ENCODE measurements at regions not wholly inside any gene's neighbourhood (a gene's known extent, or its start where the extent isn't known, plus 50 kb on each side); places are given as distances from the start of the nearest gene placed in this dataset.

DNA sequence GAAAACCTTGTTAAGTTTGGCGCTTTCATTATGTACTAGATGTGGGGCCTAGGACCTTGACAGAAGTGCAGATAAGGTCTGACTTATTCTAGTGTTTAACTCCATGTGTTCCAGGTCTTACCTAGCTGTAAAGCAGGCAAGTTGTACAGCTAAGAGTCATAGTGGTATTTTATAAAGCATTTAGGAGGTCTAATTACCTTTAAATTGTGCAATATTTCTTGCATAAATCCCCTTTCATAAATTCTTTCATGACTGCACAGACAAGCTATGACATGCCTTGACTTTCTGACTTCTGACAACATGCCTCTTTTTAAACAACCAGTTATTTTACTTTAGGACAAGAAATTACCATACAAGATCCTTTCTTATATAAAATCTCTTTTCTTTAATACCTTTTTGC lies 151.6 kb upstream of the VSTM2A start:
- Mint-ChIP-seq H3K4me3 (no peak overlapping the region), H3K36me3 (ENCODE audit: low read depth) (no peaks in the 10 kb centered on the region), H3K4me1 (no peaks in the 10 kb centered on the region), H3K9me3 (peaks cover 8% of the 10 kb centered on the region), H3K27ac (no peak overlapping the region), H3K27me3 (no peaks in the 10 kb centered on the region)
- no peak for TF ChIP-seq CTCF (IDR thresholded peaks at IDR 0.05)
- ChIA-PET POLR2A (no interaction called here), CTCF (no interaction called here)
- intact Hi-C loops (cut with micrococcal nuclease), result no loop called here
- no peak for DNase-seq
- no peak for ATAC-seq (ENCODE audit: low read depth)

- no peak for TF ChIP-seq CTCF (IDR thresholded peaks at IDR 0.05)
- Mint-ChIP-seq H3K4me3 (no peak overlapping the region), H3K27me3 (no peaks in the 10 kb centered on the region), H3K36me3 (ENCODE audit: low read depth) (no peaks in the 10 kb centered on the region), H3K9me3 (peaks cover 5% of the 10 kb centered on the region), H3K4me1 (no peaks in the 10 kb centered on the region), H3K27ac (no peak overlapping the region)
- DNase-seq (no peak), ATAC-seq (ENCODE audit: low read depth) (no peak)
- ChIA-PET POLR2A (no interaction called here), CTCF (no interaction called here)
- intact Hi-C loops (cut with micrococcal nuclease), result no loop called here
Observed at GRCh38 chr7:54392935-54393334, 149.2 kb upstream of the VSTM2A start.

GRCh38 chr7:54394834-54395233 lies 147.3 kb upstream of the VSTM2A start:
- Mint-ChIP-seq H3K36me3 (ENCODE audit: low read depth) (no peaks in the 10 kb centered on the region), H3K9me3 (peaks cover 6% of the 10 kb centered on the region), H3K27ac (no peak overlapping the region), H3K4me3 (no peak overlapping the region), H3K4me1 (no peaks in the 10 kb centered on the region), H3K27me3 (no peaks in the 10 kb centered on the region)
- DNase-seq (no peak), ATAC-seq (ENCODE audit: low read depth) (no peak)
- no peak for TF ChIP-seq CTCF (IDR thresholded peaks at IDR 0.05)
- ChIA-PET CTCF (no interaction called here), POLR2A (no interaction called here)
- intact Hi-C loops (cut with micrococcal nuclease), result no loop called here

DNA sequence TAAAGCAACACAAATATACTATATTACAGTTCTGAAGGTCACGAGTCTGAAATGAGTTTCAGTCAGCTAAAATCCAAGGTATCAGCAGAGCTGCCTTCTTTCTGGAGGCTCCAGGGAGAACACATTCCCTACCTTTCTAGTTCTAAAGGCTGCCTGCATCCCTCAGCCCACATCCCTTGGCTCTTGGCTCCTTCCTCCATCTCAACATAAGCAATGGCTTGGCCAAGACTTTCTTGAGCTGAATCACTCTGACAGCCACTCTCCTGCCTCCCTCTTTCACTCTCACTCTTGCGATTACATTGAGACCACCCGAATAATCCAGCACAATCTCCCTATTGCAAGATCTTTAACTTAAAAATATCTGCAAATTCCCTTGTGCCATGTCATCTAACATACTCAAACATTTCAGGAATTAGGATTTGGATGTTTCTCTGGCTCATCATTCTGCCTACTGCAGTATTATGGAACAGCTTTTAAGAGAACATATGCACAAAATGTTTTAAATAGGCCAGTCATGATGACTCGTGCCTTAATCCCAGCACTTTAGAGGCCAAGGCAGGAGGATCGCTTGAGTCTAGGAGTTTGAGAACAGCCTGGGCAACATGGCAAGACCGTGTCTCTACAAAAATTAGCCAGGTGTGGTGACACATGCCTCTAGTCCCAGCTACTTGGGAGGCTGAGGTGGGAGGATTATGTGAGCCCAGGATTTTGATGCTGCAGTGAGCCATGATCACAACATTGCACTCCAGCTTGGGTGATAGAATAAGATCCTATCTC lies 144.2 kb upstream of the VSTM2A start:
- no peaks in the 10 kb centered on the region for H3K36me3 Mint-ChIP-seq (ENCODE audit: low read depth)
- no peaks in the 10 kb centered on the region for H3K4me1 Mint-ChIP-seq
- no peaks in the 10 kb centered on the region for H3K27me3 Mint-ChIP-seq
- CTCF ChIA-PET, result no interaction called here
- POLR2A ChIA-PET, result no interaction called here
- no peak overlapping the region for H3K4me3 Mint-ChIP-seq
- no peak for DNase-seq
- no peak for TF ChIP-seq CTCF (IDR thresholded peaks at IDR 0.05)
- intact Hi-C loops (cut with micrococcal nuclease), result no loop called here
- peaks cover 2% of the 10 kb centered on the region for H3K9me3 Mint-ChIP-seq
- H3K27ac Mint-ChIP-seq, result no peak overlapping the region
- ATAC-seq (ENCODE audit: low read depth), result no peak

- no peaks in the 10 kb centered on the region for H3K36me3 Mint-ChIP-seq (ENCODE audit: low read depth)
- H3K27ac Mint-ChIP-seq, result no peak overlapping the region
Observed at GRCh38 chr7:54398863-54399262, 143.3 kb upstream of the VSTM2A start.

More at GRCh38 chr7:54398863-54399262, 143.3 kb upstream of the VSTM2A start:
- DNase-seq (no peak), ATAC-seq (ENCODE audit: low read depth) (no peak)
- Mint-ChIP-seq H3K9me3 (peaks cover 2% of the 10 kb centered on the region), H3K4me3 (no peak overlapping the region), H3K27me3 (no peaks in the 10 kb centered on the region), H3K4me1 (no peaks in the 10 kb centered on the region)
- intact Hi-C loops (cut with micrococcal nuclease), result no loop called here
- POLR2A ChIA-PET, result no interaction called here
- TF ChIP-seq CTCF (IDR thresholded peaks at IDR 0.05), result no peak
- CTCF ChIA-PET, result no interaction called here

Measured in activated B cell treated with CpG ODN at 0.5 μM for 24 hours (primary cell).